22Rv1 (cell line): ENCODE measurements at regions not wholly inside any gene's neighbourhood (a gene's known extent, or its start where the extent isn't known, plus 50 kb on each side); places are given as distances from the start of the nearest gene placed in this dataset.
"Not testable (repeated sequence)": the region's sequence is repeated elsewhere in the genome, so short reads cannot be mapped to it uniquely, and the experiment has no call there.

Experiments used
- H3K27ac ChIP-seq: fragments of 450-650 bp; 2 replicates; pipeline ENCODE4 v1.5.1; 2017
- CTCF ChIP-seq: fragments of 450-650 bp; IDR thresholded peaks from 2 replicates; pipeline ENCODE4 v1.5.1; 2017; ENCODE audit warnings: mild to moderate bottlenecking
- ZFX ChIP-seq: fragments of 450-650 bp; IDR thresholded peaks from 2 replicates; pipeline ENCODE4 v1.6.1; 2017; ENCODE audit warnings: antibody characterized with exemption, borderline replicate concordance

GRCh38 chr14:28361486-28361885 is 405.1 kb upstream of the FOXG1 start:
- H3K27ac ChIP-seq: no peak overlapping the region
- no peak for TF ChIP-seq CTCF
- TF ChIP-seq ZFX: no peak

- no peak overlapping the region for H3K27ac ChIP-seq
- TF ChIP-seq CTCF (no peak), ZFX (no peak)
These were observed 401.1 kb upstream of the FOXG1 start for GRCh38 chr14:28365510-28365909.

DNA sequence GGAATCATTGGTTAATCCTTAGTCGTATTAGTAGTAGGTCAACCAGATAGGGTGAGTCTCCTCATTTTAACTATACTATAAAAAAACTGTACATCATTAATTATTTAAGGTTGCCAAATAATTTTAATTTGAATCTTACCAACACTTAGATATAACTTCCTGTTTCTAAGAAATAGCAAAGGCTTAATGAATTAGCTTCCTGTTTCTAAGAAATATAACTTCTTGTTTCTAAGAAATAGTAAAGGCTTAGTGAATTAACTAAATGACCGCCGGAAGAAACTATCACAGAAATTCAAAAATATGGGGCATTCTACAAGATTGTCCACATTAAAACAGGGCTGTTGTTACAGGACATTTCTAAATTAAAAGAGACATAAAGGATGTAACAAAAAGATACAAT is 392.9 kb upstream of the FOXG1 start:
- no peak for TF ChIP-seq ZFX
- TF ChIP-seq CTCF: no peak
- no peak overlapping the region for H3K27ac ChIP-seq

DNA sequence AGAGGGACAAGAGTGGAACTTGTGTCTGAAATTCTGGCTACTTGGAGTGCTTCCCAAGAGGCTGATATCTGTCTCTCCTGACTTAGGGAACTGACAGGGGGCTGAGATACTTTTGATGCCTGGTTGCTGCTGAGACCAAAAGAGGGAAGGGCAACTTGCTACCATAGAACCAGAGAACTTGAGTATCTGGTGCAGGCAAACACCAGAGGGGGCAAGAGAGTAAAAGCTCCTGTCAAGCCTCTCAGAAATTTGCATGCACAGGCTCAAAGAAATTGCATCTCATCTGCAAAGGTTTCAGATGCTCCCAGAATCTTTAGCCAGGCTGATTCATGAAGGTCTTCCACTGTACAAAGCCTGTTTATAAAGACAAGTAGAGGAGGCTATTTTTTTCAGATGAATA is 391.3 kb upstream of the FOXG1 start:
- TF ChIP-seq CTCF (peak; percentile 80), ZFX (no peak)
- H3K27ac ChIP-seq: no peak overlapping the region

GRCh38 chr14:28381656-28382055 is 384.9 kb upstream of the FOXG1 start:
- TF ChIP-seq ZFX: no peak
- TF ChIP-seq CTCF: no peak
- no peak overlapping the region for H3K27ac ChIP-seq

- TF ChIP-seq ZFX (no peak), CTCF (no peak)
- H3K27ac ChIP-seq: no peak overlapping the region
These were observed 384.0 kb upstream of the FOXG1 start for GRCh38 chr14:28382444-28383190.

DNA sequence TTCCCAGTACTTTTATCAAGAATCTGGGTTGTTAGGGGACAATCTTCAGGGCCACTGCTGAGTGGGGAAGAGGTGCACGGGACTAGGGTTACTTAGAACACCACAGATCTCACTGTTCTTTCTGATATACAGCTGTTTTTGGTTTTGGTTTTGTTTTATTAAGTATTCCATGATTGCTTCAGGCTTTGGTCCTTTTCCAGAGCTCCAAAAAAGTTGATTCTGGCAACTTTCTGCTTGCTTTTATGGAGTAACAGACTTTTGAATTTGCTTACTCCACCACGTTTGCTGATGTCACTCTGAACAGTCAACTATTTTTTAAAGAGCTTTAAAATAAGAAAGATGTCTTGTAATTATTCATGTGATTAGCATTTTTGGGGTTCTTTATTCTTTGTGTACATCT is 368.1 kb upstream of the FOXG1 start:
- no peak overlapping the region for H3K27ac ChIP-seq
- TF ChIP-seq CTCF (no peak), ZFX (no peak)

DNA sequence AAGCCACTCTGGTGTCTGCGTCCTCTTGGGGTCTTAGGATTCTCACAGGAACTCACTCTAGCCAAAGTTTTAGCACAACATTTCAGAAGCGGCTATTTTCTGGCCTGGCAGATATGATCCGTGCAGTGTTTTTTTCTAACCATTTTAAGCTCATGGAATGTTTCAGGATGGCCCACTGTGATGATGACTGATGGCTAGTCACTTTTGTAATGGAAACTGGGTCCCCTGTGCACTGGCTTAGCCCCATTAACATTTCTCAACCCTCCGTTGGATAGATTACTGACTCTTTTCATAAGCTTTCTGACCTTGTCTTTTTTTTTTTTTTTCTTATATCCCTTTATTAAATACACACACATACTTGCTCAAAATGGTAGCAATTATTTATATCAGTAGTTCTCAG is 364.9 kb upstream of the FOXG1 start:
- H3K27ac ChIP-seq: not testable (repeated sequence)
